ENCODE measurements at regions not wholly inside any gene's neighbourhood (a gene's known extent, or its start where the extent isn't known, plus 50 kb on each side); places are given as distances from the start of the nearest gene placed in this dataset.

DNA sequence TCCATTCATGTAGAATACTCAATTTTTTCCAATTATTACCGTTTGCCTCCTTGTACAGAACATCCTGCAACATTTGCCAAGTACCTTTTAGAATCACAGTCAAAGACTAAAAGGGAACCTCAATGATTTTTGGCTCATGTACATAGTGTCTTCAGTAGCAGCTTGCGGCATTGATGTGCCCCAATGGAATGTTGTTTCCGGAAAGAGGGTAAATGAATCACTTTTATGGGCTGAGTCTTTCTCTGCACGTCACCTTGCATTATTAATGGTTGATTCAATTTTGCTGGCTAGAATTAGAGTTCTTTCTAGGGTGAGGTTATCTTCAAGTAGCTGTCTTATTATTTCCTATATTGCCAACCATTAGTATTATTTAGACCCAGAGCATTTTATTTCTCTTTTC is 116.9 kb upstream of the GABRA2 start:
- TF ChIP-seq, protein P1, sequence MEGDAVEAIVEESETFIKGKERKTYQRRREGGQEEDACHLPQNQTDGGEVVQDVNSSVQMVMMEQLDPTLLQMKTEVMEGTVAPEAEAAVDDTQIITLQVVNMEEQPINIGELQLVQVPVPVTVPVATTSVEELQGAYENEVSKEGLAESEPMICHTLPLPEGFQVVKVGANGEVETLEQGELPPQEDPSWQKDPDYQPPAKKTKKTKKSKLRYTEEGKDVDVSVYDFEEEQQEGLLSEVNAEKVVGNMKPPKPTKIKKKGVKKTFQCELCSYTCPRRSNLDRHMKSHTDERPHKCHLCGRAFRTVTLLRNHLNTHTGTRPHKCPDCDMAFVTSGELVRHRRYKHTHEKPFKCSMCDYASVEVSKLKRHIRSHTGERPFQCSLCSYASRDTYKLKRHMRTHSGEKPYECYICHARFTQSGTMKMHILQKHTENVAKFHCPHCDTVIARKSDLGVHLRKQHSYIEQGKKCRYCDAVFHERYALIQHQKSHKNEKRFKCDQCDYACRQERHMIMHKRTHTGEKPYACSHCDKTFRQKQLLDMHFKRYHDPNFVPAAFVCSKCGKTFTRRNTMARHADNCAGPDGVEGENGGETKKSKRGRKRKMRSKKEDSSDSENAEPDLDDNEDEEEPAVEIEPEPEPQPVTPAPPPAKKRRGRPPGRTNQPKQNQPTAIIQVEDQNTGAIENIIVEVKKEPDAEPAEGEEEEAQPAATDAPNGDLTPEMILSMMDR (optimal IDR thresholded peaks at IDR 0.05 in 1 of 3, IDR thresholded peaks at IDR 0.05 in 1 of 3, conservative IDR thresholded peaks at IDR 0.05 in 1 of 3; ENCODE audit: extremely low read depth in 1 of 3, insufficient read depth in 2 of 3, low read length in 3 of 3), result no peak
- no peak for TF ChIP-seq EZH2 (IDR thresholded peaks at IDR 0.05; ENCODE audit: low read length)

Measured in keratinocyte (primary cell).